SJCRH30 (cell line): ENCODE measurements at regions not wholly inside any gene's neighbourhood (a gene's known extent, or its start where the extent isn't known, plus 50 kb on each side); places are given as distances from the start of the nearest gene placed in this dataset.

ENCODE experiments used
- DNase-seq, 2 experiments: peaks; one replicate each; pipeline ENCODE4 v3.0.0-alpha.2; 2015 to 2020
- H3K27ac ChIP-seq: fragments of 250-450 bp; sonication (Bioruptor Pico); 2 replicates; pipeline ENCODE4 v1.5.1; 2020; ENCODE audit warnings: mild to moderate bottlenecking, moderate library complexity
- H3K27me3 ChIP-seq: fragments of 250-450 bp; sonication (Bioruptor Pico); 2 replicates; pipeline ENCODE4 v1.5.1; 2020; ENCODE audit warnings: mild to moderate bottlenecking, moderate library complexity
- H3K36me3 ChIP-seq: fragments of 250-450 bp; sonication (Bioruptor Pico); 2 replicates; pipeline ENCODE4 v1.5.1; 2020; ENCODE audit warnings: mild to moderate bottlenecking, moderate library complexity
- H3K4me1 ChIP-seq: fragments of 250-450 bp; sonication (Bioruptor Pico); 2 replicates; pipeline ENCODE4 v1.5.1; 2020; ENCODE audit warnings: mild to moderate bottlenecking, moderate library complexity
- H3K4me3 ChIP-seq: fragments of 250-450 bp; sonication (Bioruptor Pico); 2 replicates; pipeline ENCODE4 v1.5.1; 2020; ENCODE audit warnings: mild to moderate bottlenecking, moderate library complexity
- H3K9me3 ChIP-seq: fragments of 250-450 bp; sonication (Bioruptor Pico); replicated peaks from 2 replicates; pipeline ENCODE4 v1.5.1; 2020; ENCODE audit warnings: mild to moderate bottlenecking, moderate library complexity

DNA sequence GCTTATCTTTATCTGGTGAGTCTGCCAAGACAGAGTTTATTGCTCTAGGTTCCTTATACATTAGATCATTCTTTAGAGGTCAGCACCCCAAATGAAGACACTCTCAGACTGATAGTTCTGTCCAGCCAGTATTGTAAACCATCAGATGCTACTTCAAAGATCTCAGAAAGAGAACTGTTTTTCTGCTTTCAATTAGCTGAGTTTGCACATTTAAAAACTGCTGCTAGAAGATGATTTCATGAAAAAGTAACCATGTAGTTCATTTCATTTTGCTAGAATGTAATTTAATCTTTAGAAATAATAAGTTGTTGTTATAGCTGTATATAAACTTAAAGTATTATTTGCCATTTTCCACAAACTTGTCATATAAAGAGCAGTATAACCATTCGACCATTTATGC, 344.5 kb upstream of the ATP5MC3 start:
- no peaks in the 10 kb centered on the region for H3K36me3 ChIP-seq
- no peaks in the 10 kb centered on the region for H3K27me3 ChIP-seq
- no peak overlapping the region for H3K27ac ChIP-seq
- H3K9me3 ChIP-seq, result peaks cover 3% of the 10 kb centered on the region; the same call in 1 of the 2 replicates
- H3K4me1 ChIP-seq, result no peaks in the 10 kb centered on the region
- H3K4me3 ChIP-seq, result no peak overlapping the region
- DNase-seq, result no peak

DNA sequence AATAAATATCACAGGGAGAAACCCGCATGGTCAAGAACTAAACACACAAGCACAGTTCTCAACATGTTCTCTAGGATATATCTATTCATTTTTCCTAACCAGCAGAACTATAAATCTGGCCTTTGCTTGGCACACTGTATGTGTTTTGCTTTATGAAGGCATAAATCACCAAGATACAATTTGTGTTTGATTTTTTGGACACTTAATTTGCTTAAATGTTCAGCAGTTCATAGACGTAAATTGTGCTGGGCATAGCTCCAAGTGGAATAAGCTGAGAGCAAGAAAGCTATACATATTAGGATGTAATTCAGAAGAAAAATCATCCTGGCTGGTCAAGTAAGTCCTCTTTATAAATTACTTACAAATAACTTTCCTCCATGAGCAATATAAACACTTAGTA, 341.5 kb upstream of the ATP5MC3 start:
- no peaks in the 10 kb centered on the region for H3K9me3 ChIP-seq

DNA sequence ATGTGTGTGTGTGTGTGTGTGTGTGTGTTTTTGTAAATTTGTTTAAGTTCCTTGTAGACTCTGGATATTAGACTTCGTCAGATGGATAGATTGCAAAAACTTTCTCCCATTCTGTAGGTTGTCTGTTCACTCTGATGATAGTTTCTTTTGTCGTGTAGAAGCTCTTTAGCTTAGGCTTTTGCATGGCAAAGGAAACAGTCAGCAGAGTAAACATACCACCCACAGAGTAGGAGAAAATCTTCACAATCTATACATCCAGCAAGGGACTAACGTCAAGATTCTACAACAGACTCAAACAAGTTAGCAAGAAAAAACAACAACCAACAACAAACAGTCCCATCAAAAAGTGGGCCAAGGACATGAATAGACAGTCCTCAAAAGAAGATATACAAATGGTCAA, 336.7 kb upstream of the ATP5MC3 start:
- no peaks in the 10 kb centered on the region for H3K36me3 ChIP-seq
- no peak overlapping the region for H3K27ac ChIP-seq
- H3K4me3 ChIP-seq, result no peak overlapping the region
- no peaks in the 10 kb centered on the region for H3K9me3 ChIP-seq
- DNase-seq, result no peak
- H3K27me3 ChIP-seq, result no peaks in the 10 kb centered on the region
- no peaks in the 10 kb centered on the region for H3K4me1 ChIP-seq

More for the DNA sequence above, 341.5 kb upstream of the ATP5MC3 start:
- no peak for DNase-seq
- no peak overlapping the region for H3K27ac ChIP-seq
- H3K27me3 ChIP-seq, result no peaks in the 10 kb centered on the region
- no peaks in the 10 kb centered on the region for H3K4me1 ChIP-seq
- H3K4me3 ChIP-seq, result no peak overlapping the region
- no peaks in the 10 kb centered on the region for H3K36me3 ChIP-seq

DNA sequence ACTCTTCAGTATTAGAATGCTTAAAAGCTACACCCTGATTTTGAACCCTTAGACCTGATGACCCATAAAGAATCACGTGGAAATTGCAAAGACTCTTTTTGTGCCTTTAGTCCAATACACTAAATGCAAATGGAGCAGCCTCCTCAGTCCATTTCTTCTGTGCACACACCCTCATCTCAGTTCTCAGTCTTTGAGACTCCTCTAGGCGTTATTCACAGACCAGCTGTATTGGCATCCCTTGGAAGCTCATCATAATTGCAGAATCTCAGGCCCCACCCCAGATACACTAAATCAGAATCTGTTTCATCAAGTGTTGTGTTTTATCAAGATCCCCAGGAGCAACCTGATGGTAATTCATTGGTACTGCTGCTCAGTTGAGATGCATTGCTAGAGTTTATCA, 335.0 kb upstream of the ATP5MC3 start:
- H3K4me3 ChIP-seq, result no peak overlapping the region
- H3K9me3 ChIP-seq, result no peaks in the 10 kb centered on the region
- no peaks in the 10 kb centered on the region for H3K27me3 ChIP-seq
- no peak for DNase-seq
- H3K36me3 ChIP-seq, result no peaks in the 10 kb centered on the region
- H3K4me1 ChIP-seq, result no peaks in the 10 kb centered on the region
- H3K27ac ChIP-seq, result no peak overlapping the region

DNA sequence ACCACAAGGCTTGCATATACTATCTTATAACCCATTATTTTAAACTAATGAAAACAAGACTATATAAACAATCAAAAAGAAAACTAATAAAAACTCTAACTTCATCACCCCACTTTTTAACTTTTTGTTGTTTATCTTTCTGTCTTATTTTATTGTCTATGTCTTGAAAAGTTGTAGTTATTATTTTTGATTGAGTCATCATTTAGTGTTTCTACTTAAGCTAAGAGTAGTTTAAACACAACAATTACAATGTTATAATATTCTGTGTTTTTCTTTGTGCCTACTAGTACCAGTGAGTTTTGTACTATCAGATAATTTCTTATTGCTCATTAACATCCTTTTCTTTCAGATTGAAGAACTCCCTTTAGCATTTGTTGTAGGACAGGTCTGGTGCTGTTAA, 318.7 kb upstream of the ATP5MC3 start:
- no peak overlapping the region for H3K4me3 ChIP-seq
- H3K4me1 ChIP-seq, result no peaks in the 10 kb centered on the region
- H3K27ac ChIP-seq, result no peak overlapping the region
- H3K36me3 ChIP-seq, result no peaks in the 10 kb centered on the region
- H3K27me3 ChIP-seq, result no peaks in the 10 kb centered on the region
- H3K9me3 ChIP-seq, result no peaks in the 10 kb centered on the region; the same call in 1 of the 2 replicates
- no peak for DNase-seq

DNA sequence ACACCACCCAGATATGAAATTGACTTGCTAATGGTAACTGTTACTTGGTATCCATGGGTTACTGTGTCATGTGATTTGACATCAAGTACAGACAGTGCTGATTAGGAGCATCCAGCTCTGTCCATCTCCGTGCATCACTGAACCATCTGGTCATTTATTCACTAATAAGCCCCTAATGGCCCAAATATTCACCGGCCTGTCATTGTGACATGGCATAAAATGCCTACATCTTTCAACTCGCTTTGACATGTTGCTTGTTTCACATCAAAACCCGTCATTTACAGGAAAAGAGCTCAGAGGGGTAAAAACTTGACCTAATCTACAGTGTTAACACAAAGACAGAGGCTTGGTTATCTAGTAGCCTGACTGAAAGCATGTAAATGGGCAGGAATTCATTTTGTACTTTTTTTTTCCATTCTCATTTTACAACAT, 308.9 kb upstream of the ATP5MC3 start:
- no peaks in the 10 kb centered on the region for H3K9me3 ChIP-seq
- H3K4me3 ChIP-seq, result no peak overlapping the region
- H3K27ac ChIP-seq, result no peak overlapping the region
- no peak for DNase-seq
- H3K27me3 ChIP-seq, result no peaks in the 10 kb centered on the region
- H3K4me1 ChIP-seq, result no peaks in the 10 kb centered on the region
- H3K36me3 ChIP-seq, result no peaks in the 10 kb centered on the region

DNA sequence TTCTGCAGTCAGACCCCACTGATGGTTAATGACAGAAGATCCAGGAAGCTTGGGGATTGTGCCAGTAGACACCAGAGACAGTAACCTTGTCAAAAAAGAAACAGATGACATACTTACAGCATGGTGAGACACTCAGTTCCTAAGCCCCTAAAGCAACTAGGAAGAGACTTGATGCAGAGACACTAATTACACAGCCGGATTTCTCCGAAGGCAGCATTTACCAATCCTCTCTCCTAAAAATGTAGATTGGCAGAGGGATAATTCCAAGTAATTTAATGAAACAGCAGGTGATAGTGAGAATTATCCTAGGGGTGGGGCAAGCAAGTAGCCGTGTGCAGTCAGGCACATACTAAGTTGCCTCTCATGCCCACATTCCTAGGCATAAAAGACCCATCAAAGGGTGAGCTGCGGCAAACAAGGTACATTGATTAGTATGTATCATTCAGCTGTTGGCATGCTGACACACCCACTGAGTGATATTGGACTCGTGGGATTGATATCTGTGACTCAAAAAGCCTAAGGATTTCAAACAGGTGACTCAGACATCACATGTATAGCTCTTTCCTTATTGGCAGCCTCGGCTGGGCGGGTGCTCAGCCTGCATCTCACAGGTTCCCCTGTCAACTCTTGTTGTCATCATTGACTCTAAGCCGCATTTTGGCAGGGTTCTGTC, 296.7 kb upstream of the ATP5MC3 start:
- Histone ChIP-seq H3K27me3 (no peaks in the 10 kb centered on the region; the same call in 1 of the 2 replicates), H3K36me3 (no peaks in the 10 kb centered on the region), H3K27ac (no peak overlapping the region), H3K4me1 (no peaks in the 10 kb centered on the region), H3K9me3 (no peaks in the 10 kb centered on the region), H3K4me3 (no peak overlapping the region)
- DNase-seq, result no peak

DNA sequence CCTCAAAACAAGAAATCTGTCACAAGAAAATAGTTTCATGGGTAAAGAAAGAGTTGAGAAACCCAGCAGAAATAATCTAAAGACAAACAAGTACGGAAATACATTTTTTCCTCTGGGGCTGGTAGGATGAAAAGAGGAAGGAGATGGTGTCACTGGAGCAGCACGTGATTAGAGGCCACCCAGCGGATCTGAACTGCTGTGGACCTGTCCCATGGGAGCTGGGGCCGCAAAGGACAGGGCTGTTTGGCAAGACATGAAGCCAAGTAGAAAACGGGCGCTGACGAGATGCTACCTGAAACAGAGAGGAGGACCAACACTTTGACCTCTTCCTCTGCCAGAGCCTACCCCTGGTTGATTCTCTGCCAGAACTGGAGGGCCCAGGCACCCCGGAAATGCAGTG, 295.4 kb upstream of the ATP5MC3 start:
- Histone ChIP-seq H3K4me1 (no peaks in the 10 kb centered on the region), H3K9me3 (no peaks in the 10 kb centered on the region), H3K27me3 (no peaks in the 10 kb centered on the region; the same call in 1 of the 2 replicates), H3K27ac (no peak overlapping the region), H3K36me3 (no peaks in the 10 kb centered on the region), H3K4me3 (no peak overlapping the region)
- DNase-seq, result no peak

DNA sequence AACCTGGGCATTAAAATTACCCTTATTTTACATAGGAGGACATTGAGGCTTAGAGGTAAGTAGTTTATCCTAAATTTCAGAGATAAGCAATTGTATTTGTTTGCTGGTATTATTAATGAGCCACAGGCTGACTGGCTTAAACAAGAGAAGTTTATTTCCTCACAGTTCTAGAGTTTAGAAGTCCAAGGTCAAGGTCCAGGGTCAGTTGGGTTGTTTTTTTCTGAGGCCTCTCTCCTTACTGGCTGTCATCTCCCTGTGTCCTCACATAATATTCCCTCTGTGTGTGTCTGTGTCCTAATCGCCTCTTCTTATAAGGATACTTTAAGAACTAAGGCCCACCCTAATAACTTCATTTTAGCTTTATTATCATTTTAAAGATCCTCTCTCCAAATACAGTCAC, 294.9 kb upstream of the ATP5MC3 start:
- Histone ChIP-seq H3K4me3 (no peak overlapping the region), H3K9me3 (no peaks in the 10 kb centered on the region), H3K36me3 (no peaks in the 10 kb centered on the region), H3K27ac (no peak overlapping the region), H3K4me1 (no peaks in the 10 kb centered on the region), H3K27me3 (no peaks in the 10 kb centered on the region; the same call in 1 of the 2 replicates)
- no peak for DNase-seq

DNA sequence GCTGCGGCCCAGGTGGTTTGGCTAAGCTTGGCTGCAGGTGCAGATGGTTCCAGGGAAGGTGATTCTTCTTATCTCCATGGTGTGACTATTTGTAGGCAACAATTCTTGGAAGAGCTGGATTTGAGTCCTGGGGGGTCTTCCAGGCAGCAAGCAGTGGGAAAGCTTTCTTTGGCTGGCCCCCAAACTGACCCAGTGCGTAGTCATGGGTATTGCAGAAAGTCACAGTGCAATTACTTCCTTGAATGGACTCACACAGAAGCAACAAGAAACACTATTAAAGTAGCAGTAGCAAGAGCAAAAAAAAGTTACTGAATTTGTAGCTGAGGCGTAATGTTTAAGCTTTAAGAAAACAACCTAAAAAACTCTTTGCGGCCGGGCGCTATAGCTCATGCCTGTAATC, 293.6 kb upstream of the ATP5MC3 start:
- no peak for DNase-seq
- no peak overlapping the region for H3K4me3 ChIP-seq
- H3K4me1 ChIP-seq, result no peaks in the 10 kb centered on the region
- H3K36me3 ChIP-seq, result no peaks in the 10 kb centered on the region
- no peaks in the 10 kb centered on the region for H3K9me3 ChIP-seq
- H3K27me3 ChIP-seq, result no peaks in the 10 kb centered on the region; the same call in 1 of the 2 replicates
- no peak overlapping the region for H3K27ac ChIP-seq

DNA sequence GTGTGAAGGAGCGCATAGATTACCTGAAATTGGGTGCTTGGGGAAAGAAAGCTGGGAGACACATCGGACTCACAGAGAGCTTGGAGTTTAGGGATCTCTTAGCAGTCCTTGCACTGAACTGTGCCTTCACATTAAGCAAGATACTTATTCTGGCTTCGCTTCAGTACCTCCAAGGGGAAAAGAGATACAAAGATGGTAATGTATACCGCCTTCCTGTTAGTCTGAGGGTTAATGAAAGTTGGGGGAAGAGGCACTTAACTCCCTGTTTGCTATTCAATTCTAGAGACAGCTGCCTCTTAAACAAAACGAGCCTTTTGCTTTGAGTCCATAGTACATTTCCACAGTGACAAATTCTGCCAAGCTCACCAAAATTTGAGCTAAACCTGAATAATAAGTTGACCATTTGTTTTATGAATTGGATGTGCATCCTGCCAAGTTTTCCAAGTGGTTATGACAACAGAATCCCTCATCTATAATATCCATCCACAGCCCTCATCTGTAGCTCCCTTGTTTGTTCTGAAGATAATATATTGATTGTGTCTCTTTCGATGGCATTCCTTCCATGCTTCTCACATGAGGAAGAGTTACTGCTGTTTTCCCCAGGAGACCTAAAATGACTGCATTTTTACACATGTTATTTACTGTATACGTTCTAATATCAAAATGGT, 287.1 kb upstream of the ATP5MC3 start:
- Histone ChIP-seq H3K36me3 (no peaks in the 10 kb centered on the region), H3K27ac (no peak overlapping the region), H3K9me3 (no peaks in the 10 kb centered on the region; the same call in 1 of the 2 replicates), H3K4me1 (no peaks in the 10 kb centered on the region), H3K27me3 (no peaks in the 10 kb centered on the region; the same call in 1 of the 2 replicates), H3K4me3 (no peak overlapping the region)
- no peak for DNase-seq

DNA sequence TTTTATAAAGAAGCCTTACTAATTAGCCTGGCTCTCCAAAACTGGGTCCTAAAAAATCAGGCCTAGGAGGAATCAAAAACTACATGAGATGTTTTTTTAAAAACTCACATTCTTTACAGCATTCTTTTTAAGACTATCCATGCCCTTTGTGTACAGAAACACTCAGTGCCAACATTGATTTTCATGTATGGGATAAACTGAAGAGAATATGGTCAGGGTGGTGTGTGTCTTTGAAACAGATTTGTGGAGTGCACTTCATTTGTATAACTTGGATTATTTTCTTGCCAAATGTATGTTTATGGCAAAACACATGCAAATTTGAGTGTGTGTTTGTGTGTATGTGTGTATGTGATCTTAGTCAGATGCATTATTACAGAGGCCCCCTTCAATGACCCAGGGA, 283.6 kb upstream of the ATP5MC3 start:
- Histone ChIP-seq H3K4me3 (no peak overlapping the region), H3K9me3 (no peaks in the 10 kb centered on the region; the same call in 1 of the 2 replicates), H3K27me3 (no peaks in the 10 kb centered on the region; the same call in 1 of the 2 replicates), H3K36me3 (no peaks in the 10 kb centered on the region), H3K27ac (no peak overlapping the region), H3K4me1 (no peaks in the 10 kb centered on the region)
- no peak for DNase-seq

DNA sequence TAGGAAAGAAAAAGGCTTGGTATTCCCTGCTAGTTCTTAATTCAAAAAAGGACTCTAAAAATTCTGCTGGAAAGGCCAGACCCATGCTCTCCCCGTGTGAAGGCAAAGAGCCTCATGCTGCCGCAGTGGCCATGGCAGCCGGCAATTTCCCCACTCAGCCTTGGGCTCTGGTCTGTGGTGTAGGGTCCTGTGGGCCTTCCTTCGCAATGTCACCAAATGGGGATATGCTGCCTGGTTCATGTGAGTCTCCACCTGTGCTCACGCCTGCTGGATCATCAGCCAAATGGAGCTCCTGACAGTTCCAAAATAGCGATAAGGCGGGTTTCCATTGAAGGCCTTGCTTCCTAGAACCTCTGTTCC, 282.8 kb upstream of the ATP5MC3 start:
- DNase-seq, result no peak
- Histone ChIP-seq H3K27ac (no peak overlapping the region), H3K27me3 (no peaks in the 10 kb centered on the region; the same call in 1 of the 2 replicates), H3K9me3 (no peaks in the 10 kb centered on the region; the same call in 1 of the 2 replicates), H3K4me1 (no peaks in the 10 kb centered on the region), H3K4me3 (no peak overlapping the region), H3K36me3 (no peaks in the 10 kb centered on the region)

DNA sequence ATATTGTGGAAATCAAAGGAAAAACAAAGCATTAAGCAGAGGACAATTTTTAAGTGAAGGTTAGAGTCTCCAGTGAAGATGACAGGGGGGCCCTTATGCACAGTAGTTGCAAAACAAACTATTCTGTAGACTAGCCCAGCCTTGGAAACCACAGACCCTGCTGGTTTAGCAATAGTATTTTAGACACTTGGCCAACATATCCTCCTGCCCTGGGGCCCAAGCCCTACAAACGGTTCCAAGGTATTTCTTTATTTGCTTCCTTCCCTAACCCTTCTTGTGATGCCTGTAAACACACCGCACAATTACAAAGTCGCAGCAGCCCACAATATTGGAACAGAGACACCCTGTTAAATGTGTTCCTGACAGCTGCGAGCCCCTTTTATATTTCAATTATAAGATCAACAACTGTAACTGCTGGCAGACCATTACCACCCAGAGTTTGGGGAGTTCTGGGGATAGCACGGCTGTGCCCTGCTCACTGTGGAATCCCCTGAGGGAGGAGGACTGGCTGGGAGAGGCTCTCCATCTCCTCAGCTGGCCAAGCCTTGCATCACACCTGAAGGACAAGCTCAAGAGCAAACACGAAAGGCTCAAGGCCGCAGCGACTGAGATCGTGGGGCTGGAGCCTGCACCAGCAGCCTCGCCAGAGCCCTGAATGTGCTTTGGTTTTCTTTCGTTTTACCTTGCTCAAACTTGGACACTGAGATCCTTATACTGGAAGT, 282.2 kb upstream of the ATP5MC3 start:
- H3K4me1 ChIP-seq, result no peaks in the 10 kb centered on the region
- no peak overlapping the region for H3K27ac ChIP-seq
- no peaks in the 10 kb centered on the region for H3K36me3 ChIP-seq
- H3K9me3 ChIP-seq, result no peaks in the 10 kb centered on the region; the same call in 1 of the 2 replicates
- no peak overlapping the region for H3K4me3 ChIP-seq
- DNase-seq, result no peak
- H3K27me3 ChIP-seq, result no peaks in the 10 kb centered on the region; the same call in 1 of the 2 replicates

DNA sequence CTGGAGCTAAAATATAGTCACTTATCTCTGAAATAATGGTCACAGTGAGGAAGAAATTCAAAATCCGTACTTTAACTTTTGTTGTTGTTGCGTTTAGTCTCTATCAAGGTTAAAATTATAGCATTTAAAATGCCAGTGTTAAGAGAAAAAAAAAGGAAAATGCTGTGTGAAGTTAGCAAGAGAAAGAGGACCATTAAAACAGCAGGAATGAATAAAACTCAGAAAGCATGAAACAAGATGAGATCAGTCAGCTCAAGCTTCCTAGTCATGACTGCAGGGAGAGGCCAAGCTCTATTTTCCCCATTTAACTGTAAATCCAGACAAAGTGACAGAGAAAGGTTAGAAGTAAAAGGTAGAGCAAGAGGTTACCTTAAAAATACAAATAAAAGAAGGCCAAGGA, 281.7 kb upstream of the ATP5MC3 start:
- Histone ChIP-seq H3K4me1 (no peaks in the 10 kb centered on the region), H3K9me3 (no peaks in the 10 kb centered on the region; the same call in 1 of the 2 replicates), H3K36me3 (no peaks in the 10 kb centered on the region), H3K4me3 (no peak overlapping the region), H3K27ac (no peak overlapping the region), H3K27me3 (no peaks in the 10 kb centered on the region; the same call in 1 of the 2 replicates)
- DNase-seq, result no peak
